Prostate gland (tissue), 2 donors: ENCODE measurements at regions not wholly inside any gene's neighbourhood (a gene's known extent, or its start where the extent isn't known, plus 50 kb on each side); places are given as distances from the start of the nearest gene placed in this dataset.

Source experiments
- DNase-seq: peaks from one replicate; pipeline ENCODE4 v3.0.0-alpha.2; 2019; ENCODE audit warnings: low spot score
- H3K27ac ChIP-seq, 2 donors: fragments of 200-600 bp; sonication (generic); 2 replicates each; pipeline ENCODE4 v1.5.1; 2017 to 2019
- H3K27me3 ChIP-seq: fragments of 200-600 bp; sonication (generic); replicated peaks from 2 replicates; pipeline ENCODE4 v1.5.1; 2019; ENCODE audit not compliant: insufficient read depth
- H3K36me3 ChIP-seq, 2 donors: fragments of 200-600 bp; sonication (generic); 1 replicate in 1 of 2; 2 replicates in 1 of 2; pipeline versions ENCODE4 v1.5.1 to v1.8.1; 2017 to 2019
- H3K4me1 ChIP-seq: fragments of 200-600 bp; sonication (generic); replicated peaks from 2 replicates; pipeline ENCODE4 v1.5.1; 2019
- H3K4me3 ChIP-seq, 2 donors: fragments of 200-600 bp; sonication (generic); 2 replicates each; pipeline ENCODE4 v1.5.1; 2017 to 2019
- H3K9me3 ChIP-seq: fragments of 200-600 bp; sonication (generic); 2 replicates; pipeline ENCODE4 v1.5.1; 2017
- POLR2A ChIP-seq: fragments of 450-650 bp; IDR thresholded peaks from one replicate; pipeline ENCODE4 v1.6.1; 2016; ENCODE audit warnings: antibody characterized with exemption, mild to moderate bottlenecking
- POLR2AphosphoS5 ChIP-seq: sonication (generic); formaldehyde crosslinking; IDR thresholded peaks from one replicate; pipeline ENCODE4 v1.6.1; 2017; ENCODE audit warnings: antibody characterized with exemption
- WGBS: methylation state at CpG from one replicate; pipeline ENCODE4 v1.1.5; 2018; 5-methylcytosine and 5-hydroxymethylcytosine counted together
- intact Hi-C: fragments of 100-400 bp; cut with DNase I; formaldehyde crosslinking; loops from one replicate; pipeline ENCODE4 v1.14.2; 2022
- TF ChIP-seq, protein P1 (sequence below), 4 experiments: fragments of 200-600 bp in 2 of 4; fragments of 450-650 bp in 2 of 4; sonication (generic) in 2 of 4; IDR thresholded peaks; 1 replicate in 3 of 4; 2 replicates in 1 of 4; pipeline ENCODE4 v1.5.1; 2016 to 2019; ENCODE audit warnings: antibody characterized with exemption in 4 of 4, mild to moderate bottlenecking in 2 of 4, moderate library complexity in 2 of 4

DNA sequence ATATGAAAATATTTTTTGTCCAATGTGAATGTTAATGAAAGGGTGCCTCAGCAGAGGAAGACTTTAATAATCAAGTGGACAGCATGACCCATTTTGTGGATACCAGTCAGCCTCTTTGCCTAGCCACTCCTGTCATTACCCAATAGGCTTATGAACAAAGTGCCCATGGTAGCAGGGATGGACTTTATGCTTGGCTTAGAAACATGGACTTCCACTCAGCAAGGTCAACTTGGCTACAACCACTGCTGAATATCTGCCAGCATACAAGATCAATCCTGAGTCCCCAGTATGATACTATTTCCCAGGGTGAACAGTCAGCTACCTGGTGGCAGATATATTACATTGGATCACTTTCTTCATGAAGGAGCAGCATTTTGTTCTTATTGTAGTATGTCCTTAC is 56.7 kb upstream of the NXF3 start:
- Histone ChIP-seq H3K27me3 (no peaks in the 10 kb centered on the region), H3K27ac (no peak overlapping the region), H3K4me1 (no peaks in the 10 kb centered on the region), H3K36me3 (no peaks in the 10 kb centered on the region), H3K9me3 (no peaks in the 10 kb centered on the region), H3K4me3 (no peak overlapping the region)
- intact Hi-C loops, result no loop called here
- no peak for DNase-seq
- no peak for TF ChIP-seq POLR2A
- TF ChIP-seq, protein P1, sequence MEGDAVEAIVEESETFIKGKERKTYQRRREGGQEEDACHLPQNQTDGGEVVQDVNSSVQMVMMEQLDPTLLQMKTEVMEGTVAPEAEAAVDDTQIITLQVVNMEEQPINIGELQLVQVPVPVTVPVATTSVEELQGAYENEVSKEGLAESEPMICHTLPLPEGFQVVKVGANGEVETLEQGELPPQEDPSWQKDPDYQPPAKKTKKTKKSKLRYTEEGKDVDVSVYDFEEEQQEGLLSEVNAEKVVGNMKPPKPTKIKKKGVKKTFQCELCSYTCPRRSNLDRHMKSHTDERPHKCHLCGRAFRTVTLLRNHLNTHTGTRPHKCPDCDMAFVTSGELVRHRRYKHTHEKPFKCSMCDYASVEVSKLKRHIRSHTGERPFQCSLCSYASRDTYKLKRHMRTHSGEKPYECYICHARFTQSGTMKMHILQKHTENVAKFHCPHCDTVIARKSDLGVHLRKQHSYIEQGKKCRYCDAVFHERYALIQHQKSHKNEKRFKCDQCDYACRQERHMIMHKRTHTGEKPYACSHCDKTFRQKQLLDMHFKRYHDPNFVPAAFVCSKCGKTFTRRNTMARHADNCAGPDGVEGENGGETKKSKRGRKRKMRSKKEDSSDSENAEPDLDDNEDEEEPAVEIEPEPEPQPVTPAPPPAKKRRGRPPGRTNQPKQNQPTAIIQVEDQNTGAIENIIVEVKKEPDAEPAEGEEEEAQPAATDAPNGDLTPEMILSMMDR (IDR thresholded peaks at IDR 0.05), result no peak
- TF ChIP-seq POLR2AphosphoS5, result no peak

DNA sequence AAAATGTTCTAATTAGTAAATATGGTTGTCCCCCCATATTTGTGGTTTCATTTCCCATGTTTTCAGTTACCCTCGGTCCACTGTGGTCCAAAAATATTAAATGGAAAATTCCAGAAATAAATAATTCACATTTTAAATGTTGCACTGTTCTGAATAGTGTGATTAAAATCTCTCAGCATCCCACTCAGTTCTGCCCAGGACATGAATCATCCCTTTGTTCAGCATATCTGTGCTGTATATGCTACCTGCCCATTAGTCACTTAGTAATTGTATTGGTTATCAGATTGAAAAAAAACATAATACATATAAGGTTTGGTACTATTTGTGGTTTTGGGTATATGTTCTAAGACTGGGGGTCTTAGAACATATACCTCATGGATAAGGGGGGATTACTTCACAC is 55.1 kb upstream of the NXF3 start:
- no peak overlapping the region for H3K27ac ChIP-seq
- H3K4me1 ChIP-seq, result no peaks in the 10 kb centered on the region
- 63% methylated on average over 1 of the region's 1 CpG for WGBS
- no peak overlapping the region for H3K4me3 ChIP-seq
- no peak for DNase-seq
- no peak for TF ChIP-seq POLR2A
- TF ChIP-seq, protein P1 (IDR thresholded peaks at IDR 0.05), result no peak
- TF ChIP-seq POLR2AphosphoS5, result no peak
- intact Hi-C loops, result no loop called here
- H3K36me3 ChIP-seq, result no peaks in the 10 kb centered on the region
- no peaks in the 10 kb centered on the region for H3K27me3 ChIP-seq
- H3K9me3 ChIP-seq, result no peaks in the 10 kb centered on the region
